Fibroblast of the aortic adventitia (primary cell): ENCODE measurements at regions not wholly inside any gene's neighbourhood (a gene's known extent, or its start where the extent isn't known, plus 50 kb on each side); places are given as distances from the start of the nearest gene placed in this dataset.

Experiments used
- DNase-seq: peaks from one replicate; pipeline ENCODE4 v3.0.0-alpha.2; 2010; ENCODE audit warnings: low read depth
- H3K4me3 ChIP-seq: 2 replicates; pipeline ENCODE4 v1.5.1; 2011; ENCODE audit warnings: low read depth, mild to moderate bottlenecking, control low read depth, low read length, moderate library complexity
- TF ChIP-seq, protein P1 (sequence below): IDR thresholded peaks from 2 replicates; pipeline ENCODE4 v1.5.1; 2011; ENCODE audit warnings: mild to moderate bottlenecking, low read length, control low read depth, inconsistent platforms; ENCODE audit not compliant: insufficient read depth

DNA sequence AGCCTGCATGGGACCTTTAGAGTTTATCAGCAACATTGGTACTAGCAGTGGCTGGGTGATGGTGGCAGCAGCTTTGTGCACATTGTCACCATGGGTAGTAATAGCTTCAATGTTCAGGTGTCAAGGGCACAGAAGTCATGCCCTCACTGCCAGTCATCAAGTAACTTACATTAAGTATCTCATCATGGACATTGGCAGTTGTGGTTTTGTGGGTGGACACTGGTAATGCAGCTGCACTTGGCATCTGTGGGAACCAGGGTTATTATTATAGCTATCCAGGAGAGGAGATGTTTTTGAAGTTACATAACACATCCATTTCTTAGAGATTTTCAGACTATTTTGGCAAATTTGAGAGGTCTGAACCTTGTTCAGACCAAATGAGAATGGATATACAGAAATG, 243.2 kb upstream of the NOCT start:
- no peak for DNase-seq
- TF ChIP-seq, protein P1, sequence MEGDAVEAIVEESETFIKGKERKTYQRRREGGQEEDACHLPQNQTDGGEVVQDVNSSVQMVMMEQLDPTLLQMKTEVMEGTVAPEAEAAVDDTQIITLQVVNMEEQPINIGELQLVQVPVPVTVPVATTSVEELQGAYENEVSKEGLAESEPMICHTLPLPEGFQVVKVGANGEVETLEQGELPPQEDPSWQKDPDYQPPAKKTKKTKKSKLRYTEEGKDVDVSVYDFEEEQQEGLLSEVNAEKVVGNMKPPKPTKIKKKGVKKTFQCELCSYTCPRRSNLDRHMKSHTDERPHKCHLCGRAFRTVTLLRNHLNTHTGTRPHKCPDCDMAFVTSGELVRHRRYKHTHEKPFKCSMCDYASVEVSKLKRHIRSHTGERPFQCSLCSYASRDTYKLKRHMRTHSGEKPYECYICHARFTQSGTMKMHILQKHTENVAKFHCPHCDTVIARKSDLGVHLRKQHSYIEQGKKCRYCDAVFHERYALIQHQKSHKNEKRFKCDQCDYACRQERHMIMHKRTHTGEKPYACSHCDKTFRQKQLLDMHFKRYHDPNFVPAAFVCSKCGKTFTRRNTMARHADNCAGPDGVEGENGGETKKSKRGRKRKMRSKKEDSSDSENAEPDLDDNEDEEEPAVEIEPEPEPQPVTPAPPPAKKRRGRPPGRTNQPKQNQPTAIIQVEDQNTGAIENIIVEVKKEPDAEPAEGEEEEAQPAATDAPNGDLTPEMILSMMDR: no peak

DNA sequence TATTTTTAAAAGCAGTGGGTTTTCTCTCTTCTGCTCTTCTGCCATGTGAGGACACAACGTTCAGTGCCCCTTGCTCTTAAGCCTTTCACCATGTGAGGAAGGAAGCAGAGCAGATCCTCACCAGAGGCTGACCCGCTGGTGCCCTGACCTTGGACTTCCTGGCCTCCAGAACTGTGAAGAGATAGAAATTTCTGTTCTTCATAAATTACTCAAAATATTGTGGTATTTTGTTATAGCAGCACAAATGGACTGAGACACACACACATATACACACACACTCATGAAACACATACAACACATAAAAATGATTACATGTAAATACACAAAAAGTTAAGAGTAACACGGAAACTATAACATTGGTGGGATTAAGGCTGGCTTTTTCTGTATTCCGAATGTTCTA, 244.8 kb upstream of the NOCT start:
- no peak overlapping the region for H3K4me3 ChIP-seq
- DNase-seq: no peak
- TF ChIP-seq, protein P1: no peak

More for the DNA sequence above, 243.2 kb upstream of the NOCT start:
- H3K4me3 ChIP-seq: no peak overlapping the region

DNA sequence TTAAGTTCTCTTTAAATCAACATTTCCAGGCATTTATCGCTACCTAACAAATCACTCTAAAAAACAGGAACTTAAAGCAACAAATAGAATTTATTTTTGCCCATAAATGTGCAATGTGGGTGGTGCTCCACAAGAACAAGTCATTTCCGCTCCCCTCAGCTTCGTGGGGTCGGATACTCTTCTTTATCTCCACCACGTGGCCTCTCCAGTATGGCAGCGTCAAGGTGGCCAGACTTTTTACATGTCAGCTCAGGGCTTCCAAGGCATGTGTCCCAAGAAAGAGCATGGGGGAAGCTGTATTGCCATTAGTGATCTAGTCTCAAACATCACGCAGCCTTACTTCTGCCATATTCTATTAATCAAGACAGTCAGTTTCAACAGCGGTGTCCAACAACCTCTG, 249.2 kb upstream of the NOCT start:
- no peak for DNase-seq
- TF ChIP-seq, protein P1: no peak
- H3K4me3 ChIP-seq: no peak overlapping the region

DNA sequence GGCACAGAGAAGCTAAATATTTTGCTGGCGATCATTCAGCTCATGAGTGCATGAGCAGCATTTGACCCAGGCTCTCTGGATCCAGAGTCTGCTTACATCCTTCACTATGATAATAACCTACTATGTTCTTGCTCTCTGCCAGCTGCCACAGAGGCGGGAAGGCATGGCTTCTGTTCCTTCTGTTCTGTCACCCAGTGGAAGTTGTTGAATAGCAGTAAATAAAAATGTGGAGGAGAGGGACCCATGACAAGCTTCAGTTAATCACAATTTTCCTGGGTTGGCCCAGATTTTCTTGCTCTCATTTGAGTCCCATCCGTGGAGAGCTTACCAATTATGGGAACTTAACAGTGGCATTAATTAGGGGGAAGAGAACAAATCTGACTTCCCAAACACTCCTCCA, 250.1 kb upstream of the NOCT start:
- TF ChIP-seq, protein P1: no peak
- DNase-seq: no peak
- no peak overlapping the region for H3K4me3 ChIP-seq

DNA sequence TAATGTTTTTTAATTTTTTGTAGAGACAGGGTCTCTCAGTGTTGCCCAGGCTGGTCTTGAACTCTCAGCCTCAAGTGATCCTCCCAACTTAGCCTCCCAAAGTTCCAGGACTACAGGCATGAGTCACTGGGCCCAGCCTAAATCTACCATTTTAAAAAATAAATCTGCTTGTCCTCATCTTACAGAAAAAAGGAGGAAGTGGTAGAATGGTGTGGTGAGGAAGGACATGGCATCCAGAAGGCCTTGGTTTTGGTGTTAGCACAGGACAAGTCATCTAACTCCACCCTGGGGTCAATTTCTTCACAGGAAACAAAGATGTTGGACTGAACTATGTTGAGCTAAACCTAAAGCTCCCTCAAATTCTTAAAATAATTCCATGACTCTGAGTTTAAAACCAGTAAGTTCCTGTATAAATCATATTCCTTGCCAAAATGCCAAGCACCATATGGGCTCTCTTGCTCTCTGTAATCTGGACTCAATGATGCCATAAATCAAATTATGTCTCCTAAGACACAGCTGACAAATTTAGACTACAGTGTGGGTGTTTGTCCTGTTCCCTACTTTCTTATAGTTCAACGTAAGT, 253.9 kb upstream of the NOCT start:
- H3K4me3 ChIP-seq: no peak overlapping the region
- peak; percentile 60 for DNase-seq
- TF ChIP-seq, protein P1: no peak

DNA sequence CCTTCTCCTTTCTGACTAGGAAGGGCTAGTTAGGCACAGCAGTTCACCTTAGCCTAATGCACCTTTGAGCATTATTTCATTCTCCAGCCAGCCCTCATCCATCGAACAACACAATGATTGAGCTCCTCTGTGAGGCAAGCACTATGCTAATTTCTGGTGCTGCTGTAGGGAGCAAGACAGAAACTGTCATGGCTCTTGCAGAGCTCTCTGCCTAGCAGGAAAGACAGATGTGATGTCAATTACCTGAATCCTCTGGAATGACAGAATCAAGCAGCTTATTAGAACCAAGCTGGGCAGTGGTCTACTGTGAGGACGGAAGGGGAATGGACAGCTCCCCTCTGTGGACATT, 256.1 kb upstream of the NOCT start:
- no peak for DNase-seq
- TF ChIP-seq, protein P1: no peak
- no peak overlapping the region for H3K4me3 ChIP-seq

DNA sequence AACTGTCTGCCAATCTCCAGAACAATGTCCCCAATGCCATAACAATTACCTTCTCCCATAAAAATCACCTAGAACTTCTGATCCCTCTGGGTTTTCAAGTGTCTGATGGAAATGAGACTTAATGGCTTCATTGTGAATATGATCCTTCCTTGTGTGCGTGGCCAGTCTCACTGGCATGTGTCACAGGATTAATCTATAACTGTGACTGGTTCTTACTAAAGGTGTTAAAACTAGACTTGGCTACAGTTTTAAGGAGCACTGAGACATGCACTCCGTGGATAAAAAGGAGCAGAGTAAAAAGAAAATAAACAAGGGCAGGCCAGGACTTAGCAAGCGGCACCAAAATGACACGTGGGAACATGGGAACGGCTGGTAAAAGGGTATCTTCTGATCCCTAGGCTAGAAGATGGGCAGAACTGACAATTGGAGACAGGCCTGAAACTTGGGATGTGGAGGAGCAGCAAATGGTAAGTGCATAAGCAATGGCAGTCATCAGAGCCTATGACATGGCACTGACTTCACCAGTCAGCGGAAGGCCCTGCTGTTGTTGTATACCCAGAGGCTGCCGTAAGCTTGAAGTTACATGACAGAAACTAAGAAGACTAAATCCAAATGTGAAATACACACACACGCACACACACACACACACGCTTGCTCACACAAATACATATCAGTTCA, 256.6 kb upstream of the NOCT start:
- no peak for DNase-seq
- TF ChIP-seq, protein P1: no peak
- no peak overlapping the region for H3K4me3 ChIP-seq
